NCI-H146 treated with DMSO at 0.1 percent for 48 hours (cell line): ENCODE measurements at regions not wholly inside any gene's neighbourhood (a gene's known extent, or its start where the extent isn't known, plus 50 kb on each side); places are given as distances from the start of the nearest gene placed in this dataset.

ENCODE experiments used
- DNase-seq: peaks from one replicate; lab custom pipeline; 2025; ENCODE audit not compliant: unreplicated experiment; lab: John Stamatoyannopoulos, UW

- DNase-seq = no peak
Observed at GRCh38 chr3:84175449-84175848, 783.3 kb upstream of the CADM2 start.

GRCh38 chr3:84184937-84185336, 773.9 kb upstream of the CADM2 start:
- no peak for DNase-seq

- DNase-seq = no peak
Observed at GRCh38 chr3:84194029-84194428, 764.8 kb upstream of the CADM2 start.

- no peak for DNase-seq
Observed at GRCh38 chr3:84209474-84209873, 749.3 kb upstream of the CADM2 start.

- no peak for DNase-seq
Observed at GRCh38 chr3:84223512-84223911, 735.3 kb upstream of the CADM2 start.

GRCh38 chr3:84224262-84224661, 734.5 kb upstream of the CADM2 start:
- DNase-seq = no peak

- DNase-seq = no peak
Observed at GRCh38 chr3:84236261-84236660, 722.5 kb upstream of the CADM2 start.

GRCh38 chr3:84245789-84246188, 713.0 kb upstream of the CADM2 start:
- DNase-seq = no peak

GRCh38 chr3:84260596-84260995, 698.2 kb upstream of the CADM2 start:
- no peak for DNase-seq

- no peak for DNase-seq
Observed at GRCh38 chr3:84265768-84266167, 693.0 kb upstream of the CADM2 start.

GRCh38 chr3:84275532-84275931, 683.3 kb upstream of the CADM2 start:
- no peak for DNase-seq

GRCh38 chr3:84277562-84278224, 681.1 kb upstream of the CADM2 start:
- DNase-seq = no peak

GRCh38 chr3:84292128-84292527, 666.7 kb upstream of the CADM2 start:
- no peak for DNase-seq

GRCh38 chr3:84299329-84299728, 659.5 kb upstream of the CADM2 start:
- no peak for DNase-seq

GRCh38 chr3:84304214-84304613, 654.6 kb upstream of the CADM2 start:
- DNase-seq = no peak

- DNase-seq = no peak
Observed at GRCh38 chr3:84307339-84307738, 651.5 kb upstream of the CADM2 start.

GRCh38 chr3:84308379-84308778, 650.4 kb upstream of the CADM2 start:
- no peak for DNase-seq

- no peak for DNase-seq
Observed at GRCh38 chr3:84318273-84318809, 640.4 kb upstream of the CADM2 start.

GRCh38 chr3:84365563-84366278, 593.1 kb upstream of the CADM2 start:
- DNase-seq = peak; percentile 9
